ENCODE measurements at regions not wholly inside any gene's neighbourhood (a gene's known extent, or its start where the extent isn't known, plus 50 kb on each side); places are given as distances from the start of the nearest gene placed in this dataset.

GRCh38 chr5:106833517-106833916, 837.2 kb downstream of the EFNA5 start:
- TF ChIP-seq POLR2AphosphoS5 (IDR thresholded peaks at IDR 0.05) (no peak), POLR2A (IDR thresholded peaks at IDR 0.05) (no peak)
